Ishikawa (cell line): ENCODE measurements at regions not wholly inside any gene's neighbourhood (a gene's known extent, or its start where the extent isn't known, plus 50 kb on each side); places are given as distances from the start of the nearest gene placed in this dataset.

Source experiments
- CEBPB ChIP-seq: IDR thresholded peaks from 2 replicates; pipeline ENCODE4 v1.6.1; 2012
- CREB1 ChIP-seq: IDR thresholded peaks from 2 replicates; pipeline ENCODE4 v1.6.1; 2012; ENCODE audit warnings: low read depth
- EGR1 ChIP-seq: IDR thresholded peaks from 2 replicates; pipeline ENCODE4 v1.6.1; 2012
- EP300 ChIP-seq: IDR thresholded peaks from 2 replicates; pipeline ENCODE4 v1.6.1; 2012; ENCODE audit warnings: borderline replicate concordance
- FOXM1 ChIP-seq: IDR thresholded peaks from 2 replicates; pipeline ENCODE4 v1.6.1; 2012; ENCODE audit warnings: low read depth, borderline replicate concordance
- NFIC ChIP-seq: IDR thresholded peaks from 2 replicates; pipeline ENCODE4 v1.6.1; 2012
- RAD21 ChIP-seq: IDR thresholded peaks from 2 replicates; pipeline ENCODE4 v1.6.1; 2012; ENCODE audit warnings: low read depth
- TAF1 ChIP-seq: IDR thresholded peaks from 2 replicates; pipeline ENCODE4 v1.6.1; 2012; ENCODE audit warnings: low read depth, mild to moderate bottlenecking
- TCF12 ChIP-seq: IDR thresholded peaks from 2 replicates; pipeline ENCODE4 v1.6.1; 2012; ENCODE audit warnings: low read depth
- TEAD4 ChIP-seq: IDR thresholded peaks from 2 replicates; pipeline ENCODE4 v1.6.1; 2012
- YY1 ChIP-seq: IDR thresholded peaks from 2 replicates; pipeline ENCODE4 v1.6.1; 2012; ENCODE audit warnings: low read depth
- ZBTB7A ChIP-seq: IDR thresholded peaks from 2 replicates; pipeline ENCODE4 v1.6.1; 2012; ENCODE audit warnings: low read depth
- TF ChIP-seq, protein P1 (sequence below): IDR thresholded peaks from 2 replicates; pipeline ENCODE4 v1.6.1; 2012
- TF ChIP-seq, protein P2 (sequence below): IDR thresholded peaks from 2 replicates; pipeline ENCODE4 v1.6.1; 2012
- TF ChIP-seq, protein P3 (sequence below): IDR thresholded peaks from 2 replicates; pipeline ENCODE4 v1.6.1; 2012; ENCODE audit warnings: low read depth, mild to moderate bottlenecking

DNA sequence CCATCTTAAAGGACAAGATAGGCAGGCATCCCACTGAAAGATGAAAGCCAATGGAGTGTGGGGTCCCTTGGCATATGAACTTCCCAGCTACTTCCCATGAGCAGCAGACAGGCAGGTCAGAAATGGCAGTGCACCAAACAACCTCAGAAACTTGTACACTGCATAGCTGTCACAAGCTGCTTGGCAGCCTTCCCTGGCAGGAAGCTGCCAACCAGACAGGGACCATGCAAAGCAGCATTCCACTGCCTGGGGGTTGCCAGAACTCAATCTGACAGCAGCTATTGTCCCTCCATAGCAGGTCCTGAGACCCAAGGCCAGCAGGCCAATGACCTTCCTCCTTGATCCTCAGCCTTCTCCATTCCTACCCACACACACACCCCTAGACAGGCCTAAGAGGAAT lies 139.5 kb downstream of the PLCE1 start:
- TF ChIP-seq FOXM1 (no peak), EP300 (peak; percentile 61; the same call in 1 of the 2 replicates), CREB1 (no peak), TCF12 (peak; percentile 66; the same call in 1 of the 2 replicates), RAD21 (peak; percentile 20; the same call in 1 of the 2 replicates), EGR1 (no peak), NFIC (peak; percentile 94), TEAD4 (peak; percentile 92), YY1 (no peak), CEBPB (no peak), ZBTB7A (no peak), TAF1 (no peak)
- TF ChIP-seq, protein P1, sequence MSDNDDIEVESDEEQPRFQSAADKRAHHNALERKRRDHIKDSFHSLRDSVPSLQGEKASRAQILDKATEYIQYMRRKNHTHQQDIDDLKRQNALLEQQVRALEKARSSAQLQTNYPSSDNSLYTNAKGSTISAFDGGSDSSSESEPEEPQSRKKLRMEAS: 0 out of 2 replicates have a peak, but pooled peaks have one; percentile 40
- TF ChIP-seq, protein P2, sequence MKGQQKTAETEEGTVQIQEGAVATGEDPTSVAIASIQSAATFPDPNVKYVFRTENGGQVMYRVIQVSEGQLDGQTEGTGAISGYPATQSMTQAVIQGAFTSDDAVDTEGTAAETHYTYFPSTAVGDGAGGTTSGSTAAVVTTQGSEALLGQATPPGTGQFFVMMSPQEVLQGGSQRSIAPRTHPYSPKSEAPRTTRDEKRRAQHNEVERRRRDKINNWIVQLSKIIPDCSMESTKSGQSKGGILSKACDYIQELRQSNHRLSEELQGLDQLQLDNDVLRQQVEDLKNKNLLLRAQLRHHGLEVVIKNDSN: no peak
- TF ChIP-seq, protein P3, sequence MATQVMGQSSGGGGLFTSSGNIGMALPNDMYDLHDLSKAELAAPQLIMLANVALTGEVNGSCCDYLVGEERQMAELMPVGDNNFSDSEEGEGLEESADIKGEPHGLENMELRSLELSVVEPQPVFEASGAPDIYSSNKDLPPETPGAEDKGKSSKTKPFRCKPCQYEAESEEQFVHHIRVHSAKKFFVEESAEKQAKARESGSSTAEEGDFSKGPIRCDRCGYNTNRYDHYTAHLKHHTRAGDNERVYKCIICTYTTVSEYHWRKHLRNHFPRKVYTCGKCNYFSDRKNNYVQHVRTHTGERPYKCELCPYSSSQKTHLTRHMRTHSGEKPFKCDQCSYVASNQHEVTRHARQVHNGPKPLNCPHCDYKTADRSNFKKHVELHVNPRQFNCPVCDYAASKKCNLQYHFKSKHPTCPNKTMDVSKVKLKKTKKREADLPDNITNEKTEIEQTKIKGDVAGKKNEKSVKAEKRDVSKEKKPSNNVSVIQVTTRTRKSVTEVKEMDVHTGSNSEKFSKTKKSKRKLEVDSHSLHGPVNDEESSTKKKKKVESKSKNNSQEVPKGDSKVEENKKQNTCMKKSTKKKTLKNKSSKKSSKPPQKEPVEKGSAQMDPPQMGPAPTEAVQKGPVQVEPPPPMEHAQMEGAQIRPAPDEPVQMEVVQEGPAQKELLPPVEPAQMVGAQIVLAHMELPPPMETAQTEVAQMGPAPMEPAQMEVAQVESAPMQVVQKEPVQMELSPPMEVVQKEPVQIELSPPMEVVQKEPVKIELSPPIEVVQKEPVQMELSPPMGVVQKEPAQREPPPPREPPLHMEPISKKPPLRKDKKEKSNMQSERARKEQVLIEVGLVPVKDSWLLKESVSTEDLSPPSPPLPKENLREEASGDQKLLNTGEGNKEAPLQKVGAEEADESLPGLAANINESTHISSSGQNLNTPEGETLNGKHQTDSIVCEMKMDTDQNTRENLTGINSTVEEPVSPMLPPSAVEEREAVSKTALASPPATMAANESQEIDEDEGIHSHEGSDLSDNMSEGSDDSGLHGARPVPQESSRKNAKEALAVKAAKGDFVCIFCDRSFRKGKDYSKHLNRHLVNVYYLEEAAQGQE: no peak

DNA sequence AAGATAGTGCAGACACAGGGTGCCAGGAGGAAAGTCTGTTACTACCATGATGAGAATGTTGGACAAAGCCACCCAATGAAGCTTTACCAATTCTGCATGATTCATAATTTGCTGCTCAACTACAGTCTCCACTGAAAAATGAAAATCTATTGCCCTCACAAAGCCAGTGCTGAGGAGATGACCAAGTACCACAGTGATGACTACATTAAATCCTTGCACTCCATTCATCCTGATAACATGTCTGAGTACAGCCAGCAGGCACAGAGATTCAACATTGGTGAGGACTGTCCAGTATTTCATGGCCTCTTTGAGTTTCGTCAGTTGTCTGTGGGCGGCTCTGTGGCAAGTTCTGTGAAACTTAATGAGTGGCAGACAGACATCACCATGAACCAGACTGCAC lies 144.0 kb downstream of the PLCE1 start:
- TF ChIP-seq ZBTB7A (no peak), TAF1 (no peak), CREB1 (no peak), EP300 (no peak), TCF12 (no peak), FOXM1 (no peak), TEAD4 (no peak), EGR1 (no peak), CEBPB (no peak), YY1 (no peak)
- TF ChIP-seq, protein P3: no peak

DNA sequence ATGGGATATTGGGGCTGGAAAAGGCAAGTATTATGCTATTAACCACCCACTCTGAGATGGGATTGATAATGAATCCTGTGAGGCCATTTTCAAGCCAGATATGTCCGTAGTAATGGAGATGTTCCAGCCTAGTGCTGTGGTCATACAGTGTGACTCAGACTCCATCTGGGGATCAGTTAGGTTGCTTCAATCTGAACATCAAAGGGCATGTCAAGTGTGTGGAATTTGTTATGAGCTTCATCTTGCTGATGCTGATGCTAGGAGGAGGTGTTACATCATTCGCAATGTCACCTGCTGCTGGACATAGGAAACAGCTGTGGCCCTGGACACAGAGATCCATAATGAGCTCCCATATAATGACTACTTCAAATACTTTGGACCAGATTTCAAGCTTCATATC lies 144.7 kb downstream of the PLCE1 start:
- TF ChIP-seq ZBTB7A (no peak), TEAD4 (no peak), RAD21 (no peak), TCF12 (no peak), YY1 (no peak)
- TF ChIP-seq, protein P1: no peak

DNA sequence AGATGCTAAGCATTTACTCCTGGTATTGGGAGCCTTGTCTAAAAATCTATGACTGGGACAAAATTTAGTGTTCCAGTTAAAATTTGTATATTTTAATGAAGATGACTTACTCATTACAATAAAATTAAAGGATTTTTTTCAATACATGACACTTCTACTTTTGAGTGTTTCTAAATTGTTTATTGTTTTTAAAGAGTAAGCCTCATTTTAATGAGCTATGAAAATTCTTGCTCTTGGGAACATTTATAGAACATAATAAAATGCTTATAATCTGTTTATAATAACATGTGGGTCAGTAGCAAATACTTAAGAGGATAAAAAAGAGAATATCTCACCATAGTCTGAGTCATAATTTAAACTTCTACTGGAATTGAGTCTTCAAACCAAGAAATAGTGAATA lies 149.5 kb downstream of the PLCE1 start:
- TF ChIP-seq CREB1: no peak
- TF ChIP-seq, protein P2: no peak
- no peak for TF ChIP-seq TCF12
- TF ChIP-seq CEBPB: no peak
- no peak for TF ChIP-seq FOXM1
- TF ChIP-seq RAD21: no peak

DNA sequence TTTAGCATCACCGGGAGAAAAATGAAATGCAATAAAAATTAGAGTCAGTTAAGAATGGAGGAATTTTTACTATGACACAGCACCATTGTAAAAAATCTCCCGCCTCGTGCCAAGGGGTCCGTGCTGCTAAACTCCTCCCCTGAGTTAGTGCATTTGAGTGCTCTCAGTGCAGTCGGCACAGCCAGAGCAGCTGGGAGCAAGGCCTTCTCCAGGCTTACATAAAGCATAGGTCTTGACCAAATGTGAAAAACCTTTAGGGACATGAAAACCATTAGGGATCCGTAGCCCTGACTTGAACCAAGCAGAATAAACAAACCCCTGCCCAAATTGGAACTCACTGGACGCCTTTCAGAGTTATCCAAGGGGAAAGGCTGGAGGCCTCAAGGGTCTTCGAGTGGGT lies 152.6 kb downstream of the PLCE1 start:
- no peak for TF ChIP-seq CEBPB
- no peak for TF ChIP-seq ZBTB7A
- TF ChIP-seq TEAD4: no peak
- TF ChIP-seq, protein P2: no peak
- no peak for TF ChIP-seq YY1
- TF ChIP-seq EP300: no peak
- TF ChIP-seq, protein P1: no peak
- TF ChIP-seq NFIC: no peak
- TF ChIP-seq EGR1: no peak
- no peak for TF ChIP-seq TAF1
- TF ChIP-seq RAD21: no peak

DNA sequence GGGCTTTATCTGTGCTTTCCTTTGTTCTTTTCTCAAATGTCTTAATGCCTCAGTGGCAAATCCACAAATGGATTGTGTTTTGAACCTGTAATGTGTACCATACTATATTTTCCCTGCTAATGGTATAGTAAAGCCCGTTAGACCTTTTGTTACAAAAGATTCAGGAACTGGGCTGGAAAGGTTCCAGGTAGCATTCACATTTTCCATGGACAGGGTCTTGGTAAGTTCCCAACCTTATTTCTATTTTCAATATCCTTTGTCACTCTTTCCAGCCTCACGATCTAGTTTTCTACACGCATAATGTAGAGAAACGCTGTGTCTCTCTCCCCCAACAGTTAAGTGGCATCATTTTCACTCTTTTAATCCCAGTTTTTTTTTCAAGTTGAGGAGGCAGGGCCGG lies 153.0 kb downstream of the PLCE1 start:
- no peak for TF ChIP-seq TCF12
- TF ChIP-seq, protein P1: no peak
- TF ChIP-seq, protein P3: no peak
- TF ChIP-seq CEBPB: no peak
- no peak for TF ChIP-seq TEAD4
- TF ChIP-seq EGR1: no peak
- TF ChIP-seq, protein P2: no peak
- no peak for TF ChIP-seq RAD21
- TF ChIP-seq ZBTB7A: no peak
- no peak for TF ChIP-seq EP300
- TF ChIP-seq NFIC: no peak
- TF ChIP-seq TAF1: no peak
- no peak for TF ChIP-seq CREB1
- TF ChIP-seq YY1: no peak
- TF ChIP-seq FOXM1: no peak
